CD4-positive, alpha-beta T cell treated with Interleukin-1 beta for 1 hour (primary cell): ENCODE measurements at regions not wholly inside any gene's neighbourhood (a gene's known extent, or its start where the extent isn't known, plus 50 kb on each side); places are given as distances from the start of the nearest gene placed in this dataset.
"Not testable (repeated sequence)": the region's sequence is repeated elsewhere in the genome, so short reads cannot be mapped to it uniquely, and the experiment has no call there.

ENCODE experiments used
- DNase-seq, 2 donors: peaks; one replicate each; pipeline ENCODE4 v3.0.0-alpha.2; 2020 to 2022

DNA sequence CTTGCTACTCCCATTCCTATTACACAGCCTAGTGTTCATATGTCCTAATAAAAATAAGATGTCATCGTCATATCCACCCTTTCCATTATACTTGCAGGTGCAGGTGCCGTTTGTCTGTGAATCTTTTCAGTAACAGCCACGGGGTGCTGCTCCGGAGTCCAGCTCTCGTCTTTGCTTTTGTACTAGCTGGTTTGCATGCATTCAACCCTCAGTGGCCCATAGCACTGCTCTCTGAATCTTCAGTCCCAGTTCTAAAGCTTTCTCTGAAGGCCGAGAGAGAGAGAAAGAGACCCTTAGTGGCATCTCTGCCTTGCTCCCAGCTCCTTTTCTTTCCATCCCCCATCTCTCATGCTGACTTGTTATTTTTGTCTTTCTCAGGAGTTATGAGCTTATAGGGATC is 468.5 kb downstream of the TMEM232 start:
- no peak for DNase-seq

DNA sequence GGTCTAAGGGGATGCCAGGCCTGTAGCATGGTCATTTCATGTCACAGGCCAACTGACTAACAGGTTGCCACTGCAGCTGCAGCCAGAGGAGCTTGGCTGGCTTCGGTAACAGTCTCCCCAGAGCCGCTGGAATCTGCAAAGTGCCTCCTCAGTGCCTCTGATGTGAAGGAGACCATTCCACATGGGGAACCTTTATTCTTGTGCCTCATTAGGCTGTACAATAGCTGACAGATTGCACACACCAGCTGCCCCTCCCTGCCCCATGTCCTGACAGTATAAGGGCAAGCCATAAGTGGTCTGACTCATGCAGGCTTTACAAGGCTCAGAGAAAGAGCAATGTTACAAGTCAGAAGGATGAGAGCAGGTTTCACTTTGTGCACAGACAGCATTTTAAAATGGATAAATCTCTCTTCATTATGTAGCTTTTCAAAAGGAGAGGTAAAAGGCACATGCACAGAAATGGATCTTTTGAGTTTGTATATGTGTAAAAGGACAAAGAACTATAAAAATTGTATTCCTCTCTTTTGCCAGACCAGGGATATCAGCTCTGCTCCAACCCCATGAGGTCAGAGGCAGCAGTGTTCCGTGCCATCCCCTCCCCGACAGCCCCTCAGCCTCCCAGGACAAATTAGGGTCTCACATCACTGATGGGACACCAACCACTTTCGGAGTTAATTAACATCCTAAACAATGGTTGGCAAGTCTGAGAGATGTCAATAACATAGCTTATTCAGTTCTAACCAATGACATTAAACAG is 467.8 kb downstream of the TMEM232 start:
- DNase-seq, result no peak

DNA sequence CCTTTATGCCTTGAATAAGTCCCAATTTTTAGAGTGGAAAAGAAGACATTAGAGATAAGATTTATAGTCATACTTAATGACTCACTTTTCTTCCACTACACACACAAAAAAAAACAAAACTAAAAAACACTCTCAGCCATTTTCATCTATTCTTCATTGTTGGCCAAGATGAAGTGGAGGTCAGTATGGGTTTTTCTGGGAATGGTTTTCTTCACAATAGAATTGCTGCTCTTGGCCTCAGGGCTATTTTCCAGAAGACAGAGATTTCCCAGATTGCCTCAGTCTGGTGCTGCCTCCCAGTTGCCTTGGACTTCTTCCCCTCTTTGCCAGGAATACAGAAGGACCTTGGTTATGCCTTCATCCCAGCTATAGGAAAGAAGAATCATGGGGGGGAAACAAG is 463.7 kb downstream of the TMEM232 start:
- no peak for DNase-seq

DNA sequence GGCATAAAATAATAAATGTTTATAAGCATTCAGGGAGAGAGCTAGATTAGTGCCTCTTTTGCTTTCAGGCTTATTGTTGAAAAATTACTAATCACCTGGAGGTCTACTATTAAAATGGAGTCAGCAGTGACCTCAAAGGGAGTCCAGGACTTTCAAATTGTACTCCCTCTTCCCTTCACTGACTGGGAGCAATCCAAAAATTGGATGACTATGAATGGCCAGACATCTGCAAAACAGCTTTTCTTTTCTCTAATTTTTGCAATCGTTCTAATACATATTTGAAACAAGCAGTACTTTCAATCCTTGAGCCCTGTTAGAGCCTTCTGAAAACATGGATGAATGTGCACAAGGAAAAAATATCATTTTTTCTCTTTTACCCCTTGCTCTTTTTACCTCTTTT is 461.8 kb downstream of the TMEM232 start:
- DNase-seq, result no peak

DNA sequence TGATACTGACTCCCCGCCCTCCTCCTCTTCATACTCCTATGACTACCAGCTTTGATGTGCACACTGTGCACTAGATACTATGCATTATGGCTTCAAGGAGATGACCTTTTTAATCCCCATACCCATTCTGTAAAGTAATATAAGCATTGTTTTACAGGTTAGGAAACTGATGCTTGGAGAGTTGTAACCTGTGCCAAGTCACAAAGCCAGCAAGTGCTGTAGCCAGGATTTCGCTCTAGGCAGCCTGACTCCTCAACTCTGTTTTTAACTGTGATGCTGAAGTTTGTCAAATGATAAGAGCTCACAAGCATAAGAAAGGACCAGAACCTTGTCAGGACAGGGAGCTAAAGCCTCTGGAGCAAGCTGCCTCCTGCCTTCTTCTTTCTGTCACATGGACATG is 461.3 kb downstream of the TMEM232 start:
- DNase-seq, result no peak

DNA sequence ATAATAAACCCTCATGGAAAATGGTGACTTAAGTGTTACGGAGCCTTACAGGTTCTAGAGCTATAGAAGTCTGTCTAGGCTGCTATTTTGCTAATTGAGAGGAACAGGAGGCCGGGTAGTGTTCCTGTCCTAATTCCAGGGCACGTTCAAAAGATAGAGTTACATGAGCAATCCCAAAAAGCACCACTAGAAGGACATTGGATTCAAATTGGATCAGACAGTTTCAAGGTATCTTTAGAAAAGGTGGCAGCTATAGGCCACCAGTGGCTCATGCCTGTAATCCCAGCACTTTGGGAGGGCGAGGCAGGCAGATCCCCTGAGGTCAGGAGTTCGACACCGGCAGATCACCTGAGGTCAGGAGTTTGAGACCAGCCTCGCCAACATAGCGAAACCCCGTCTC is 458.8 kb downstream of the TMEM232 start:
- DNase-seq, result no peak

DNA sequence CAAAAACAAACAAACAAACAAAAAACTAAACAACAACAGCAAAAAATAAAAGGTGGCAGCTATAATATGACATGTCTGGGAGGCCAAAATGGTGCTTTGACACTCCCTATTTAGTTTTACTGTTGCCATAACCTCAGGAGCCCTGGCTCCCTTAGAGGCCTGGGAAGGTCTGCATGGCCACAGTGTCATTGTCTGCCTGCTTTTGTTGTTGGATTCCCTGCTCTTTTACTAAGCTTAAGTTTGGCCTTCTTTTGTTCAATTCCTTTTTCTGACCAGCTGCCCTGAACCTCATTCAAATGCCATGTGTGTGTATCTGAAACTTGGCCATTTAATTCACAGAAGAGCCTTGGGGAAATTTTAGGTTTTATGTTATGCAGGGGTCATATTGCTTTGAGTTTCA is 458.2 kb downstream of the TMEM232 start:
- DNase-seq, result no peak

DNA sequence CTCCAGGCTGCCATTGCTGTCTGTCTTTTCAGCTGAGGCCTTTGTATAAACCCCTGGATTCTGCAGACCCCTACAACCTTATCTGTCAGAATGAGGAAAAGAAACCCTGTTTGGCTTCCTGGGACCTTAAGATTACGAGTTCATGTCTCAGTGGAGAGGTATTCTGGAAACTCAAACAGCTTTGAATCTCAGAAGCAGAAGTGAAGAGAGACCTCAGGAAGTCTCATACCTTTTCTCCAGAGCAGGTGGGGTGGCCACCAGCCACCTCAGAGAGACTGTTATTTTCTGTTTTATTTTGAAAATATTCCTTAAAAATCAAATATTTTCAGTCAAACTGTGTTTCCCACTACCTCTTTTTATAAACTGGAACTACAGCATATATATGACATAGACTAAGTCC is 457.5 kb downstream of the TMEM232 start:
- DNase-seq, result no peak

DNA sequence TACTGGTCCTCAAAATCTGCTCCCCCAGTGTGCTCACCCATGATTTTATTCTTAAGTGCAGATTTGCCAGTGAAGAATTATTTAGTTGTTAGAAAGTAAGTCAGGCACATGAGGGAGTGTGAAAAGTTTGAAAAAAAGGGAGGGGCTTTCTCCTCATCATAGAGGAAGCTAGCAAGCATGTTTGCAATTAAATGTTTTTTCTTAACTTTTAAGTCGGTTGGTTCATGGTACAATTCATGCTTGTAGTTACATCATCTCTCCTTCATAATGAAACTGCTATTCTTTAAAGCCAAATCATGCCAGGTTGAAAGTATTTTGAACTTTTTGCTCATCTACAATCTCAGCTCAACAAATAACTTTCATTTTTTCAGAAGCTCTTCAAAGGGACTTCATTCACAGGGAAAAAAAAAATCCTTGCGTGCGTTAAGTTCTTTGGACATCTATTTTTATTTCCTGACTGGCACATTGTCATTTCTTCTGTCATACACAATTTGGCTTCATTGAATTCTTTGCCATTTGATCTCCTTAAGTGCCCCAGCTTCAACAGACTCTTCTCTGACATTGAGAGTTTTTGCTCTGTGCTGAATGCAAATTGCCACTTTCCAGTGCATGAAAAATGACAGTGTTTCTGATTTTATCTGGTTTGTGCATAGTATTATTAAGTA is 456.9 kb downstream of the TMEM232 start:
- DNase-seq, result no peak

DNA sequence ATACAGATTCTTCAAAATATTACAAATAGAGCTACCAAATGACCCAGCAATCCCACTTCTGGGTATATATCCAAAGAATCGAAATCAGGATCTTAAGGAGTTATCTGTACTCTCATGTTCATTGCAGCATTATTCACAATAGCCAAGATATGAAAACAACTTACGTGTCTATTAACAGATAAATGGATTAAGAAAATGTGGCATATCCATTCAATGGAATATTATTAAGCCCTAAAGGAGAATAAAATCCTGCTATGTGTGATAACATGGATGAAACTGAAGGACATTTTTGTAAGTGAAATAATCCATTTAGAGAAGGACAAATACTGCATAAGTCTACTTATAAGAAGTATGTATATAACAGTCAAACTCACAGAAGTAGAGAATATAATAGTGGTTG is 450.6 kb downstream of the TMEM232 start:
- DNase-seq, result no peak

DNA sequence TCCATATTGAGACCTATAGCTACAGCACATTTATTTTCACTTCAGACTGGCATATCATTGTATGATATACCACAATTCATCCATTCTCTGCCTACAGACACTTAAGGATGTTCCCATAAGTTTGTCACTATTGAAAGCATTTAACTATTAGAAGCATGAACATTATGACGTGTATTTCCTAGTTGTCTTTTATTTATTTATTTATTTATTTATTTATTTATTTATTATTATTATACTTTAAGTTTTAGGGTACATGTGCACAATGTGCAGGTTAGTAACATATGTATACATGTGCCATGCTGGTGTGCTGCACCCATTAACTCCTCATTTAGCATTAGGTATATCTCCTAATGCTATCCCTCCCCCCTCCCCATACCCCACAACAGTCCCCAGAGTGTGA is 448.0 kb downstream of the TMEM232 start:
- DNase-seq, result not testable (repeated sequence)

DNA sequence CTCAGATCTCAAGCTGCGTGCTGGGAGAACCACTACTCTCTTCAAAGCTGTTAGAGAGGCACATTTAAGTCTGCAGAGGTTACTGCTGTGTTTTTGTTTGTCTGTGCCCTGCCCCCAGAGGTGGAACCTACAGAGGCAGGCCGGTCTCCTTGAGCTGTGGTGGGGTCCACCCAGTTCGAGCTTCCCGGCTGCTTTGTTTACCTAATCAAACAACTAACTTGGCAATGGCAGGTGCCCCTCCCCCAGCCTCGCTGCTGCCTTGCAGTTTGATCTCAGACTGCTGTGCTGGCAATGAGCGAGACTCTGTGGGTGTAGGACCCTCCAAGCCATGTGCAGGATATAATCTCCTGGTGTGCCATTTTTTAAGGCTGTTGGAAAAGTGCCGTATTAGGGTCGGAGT is 442.4 kb downstream of the TMEM232 start:
- DNase-seq, result not testable (repeated sequence)

DNA sequence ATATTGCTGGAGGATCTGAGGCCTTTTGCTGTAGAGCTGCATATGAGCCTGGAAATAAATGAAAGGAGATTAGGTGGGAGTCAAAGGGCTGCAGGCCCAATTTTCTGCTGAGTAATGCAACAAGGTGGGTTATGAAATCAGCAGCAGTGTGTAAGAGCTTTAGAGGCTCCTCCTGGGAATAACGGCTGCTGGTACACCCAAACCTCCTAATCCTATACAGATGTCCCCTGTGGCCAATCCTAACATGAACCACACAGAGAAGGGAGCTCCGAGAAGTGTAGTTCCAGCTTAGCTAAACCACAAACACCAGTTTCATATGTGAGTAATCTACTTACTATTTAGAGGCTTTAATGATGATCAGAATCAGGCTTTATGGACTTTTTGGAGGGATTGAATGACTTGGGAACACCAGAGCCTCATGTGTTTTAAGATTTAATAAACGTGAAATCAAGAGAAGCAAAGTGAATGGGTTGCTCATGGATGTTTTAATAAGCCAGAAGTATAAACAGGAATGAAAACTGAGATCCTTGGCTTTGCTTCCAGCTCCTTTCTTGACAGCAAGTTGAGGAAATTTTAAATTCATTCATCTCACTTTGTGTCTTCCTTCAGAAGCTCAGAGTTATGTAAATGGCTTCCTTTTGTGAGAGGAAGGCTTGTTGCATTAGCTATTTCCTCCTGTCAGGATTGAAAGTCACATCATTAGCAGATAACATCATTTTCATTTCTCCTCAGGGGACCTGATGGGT is 437.5 kb downstream of the TMEM232 start:
- DNase-seq, result no peak

DNA sequence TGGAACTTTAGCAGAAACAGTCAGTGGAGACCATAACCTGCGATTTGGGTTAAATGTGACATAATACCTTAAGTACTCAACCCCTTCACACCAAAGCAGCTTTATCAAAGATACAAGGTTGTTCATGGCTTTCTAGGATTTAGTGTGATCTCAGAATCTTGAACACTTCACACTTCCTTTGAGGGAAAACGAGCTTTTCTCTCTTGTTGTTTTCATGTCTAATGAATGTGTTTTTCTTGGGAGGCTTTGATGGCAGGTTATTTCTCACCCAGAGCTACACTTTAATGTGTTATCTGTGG is 437.0 kb downstream of the TMEM232 start:
- DNase-seq, result no peak

DNA sequence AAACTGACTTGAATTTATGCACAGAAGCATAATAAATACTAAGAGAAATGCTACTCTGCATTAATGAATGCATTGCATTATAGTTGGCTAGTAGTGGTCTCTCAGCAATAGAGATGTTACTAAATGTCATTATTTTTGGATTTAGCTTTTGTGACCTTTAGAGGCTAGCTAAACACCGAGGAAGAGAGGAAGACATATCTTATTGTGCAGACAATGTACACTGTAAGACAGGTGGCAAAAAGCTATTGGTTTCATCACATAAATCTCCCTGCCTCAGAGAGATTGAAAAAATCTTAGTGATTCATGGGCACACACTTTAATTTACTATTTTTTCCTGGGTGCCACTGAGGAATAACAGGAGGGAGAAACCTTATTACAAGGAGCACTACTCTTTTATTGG is 435.9 kb downstream of the TMEM232 start:
- no peak for DNase-seq

DNA sequence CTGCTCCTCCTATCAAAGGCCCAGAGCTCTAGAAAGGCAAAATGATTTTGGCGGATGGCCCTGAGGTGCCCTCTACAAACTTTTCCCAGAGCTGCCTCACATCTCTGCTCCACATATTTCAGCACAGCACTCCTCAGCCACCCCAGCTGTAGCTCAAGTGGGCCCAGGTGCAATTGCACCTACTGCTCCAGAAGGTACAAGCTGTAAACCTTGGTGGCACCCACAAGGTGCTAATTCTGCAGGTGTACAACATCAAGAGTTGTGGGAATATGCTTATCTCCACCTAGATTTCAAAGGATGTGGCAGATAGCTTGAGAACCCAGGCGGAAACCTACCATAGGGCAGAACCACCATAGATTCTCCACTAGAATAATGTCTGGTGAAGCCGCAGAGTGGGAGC is 432.2 kb downstream of the TMEM232 start:
- no peak for DNase-seq

DNA sequence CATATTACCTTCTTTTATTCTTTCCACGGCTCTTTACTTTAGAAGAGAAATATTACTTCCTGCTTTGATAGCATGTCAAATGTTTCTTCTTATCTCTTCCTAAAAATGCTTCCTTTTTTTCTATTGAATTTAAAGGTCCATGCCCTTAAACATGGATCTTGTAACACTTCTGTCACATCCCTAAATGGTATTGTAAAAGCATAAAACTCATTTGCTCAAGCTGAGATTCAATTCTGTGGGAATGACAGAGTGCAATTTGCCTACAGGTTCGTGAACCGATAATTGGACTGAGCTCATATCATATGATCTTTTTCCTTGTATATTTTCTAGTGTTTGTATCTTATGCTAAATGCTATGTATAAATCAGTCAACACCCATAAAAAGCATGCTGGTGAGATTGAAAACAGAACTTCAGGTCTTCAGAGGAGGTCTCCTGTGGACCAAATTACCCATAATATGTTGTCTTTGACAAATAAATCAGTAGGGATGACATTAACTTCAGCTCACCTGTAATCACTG is 429.3 kb downstream of the TMEM232 start:
- DNase-seq, result no peak

DNA sequence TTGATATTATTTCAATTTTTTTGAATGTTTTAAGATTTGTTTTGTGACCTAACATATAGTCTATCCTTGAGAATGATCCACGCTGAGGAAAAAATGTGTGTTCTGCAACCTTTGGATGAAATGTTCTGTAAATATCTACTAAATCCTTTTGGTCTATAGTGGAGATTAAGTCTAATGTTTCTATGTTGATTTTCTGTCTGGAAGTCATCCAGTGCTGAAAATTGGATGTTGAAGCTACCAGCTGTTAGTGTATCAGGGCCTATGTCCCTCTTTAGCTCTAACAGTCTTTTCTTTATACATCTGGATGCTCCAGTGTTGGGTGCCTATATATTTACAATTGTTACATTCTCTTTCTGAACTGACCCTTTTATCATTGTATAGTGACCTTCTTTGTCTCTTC is 422.3 kb downstream of the TMEM232 start:
- no peak for DNase-seq

DNA sequence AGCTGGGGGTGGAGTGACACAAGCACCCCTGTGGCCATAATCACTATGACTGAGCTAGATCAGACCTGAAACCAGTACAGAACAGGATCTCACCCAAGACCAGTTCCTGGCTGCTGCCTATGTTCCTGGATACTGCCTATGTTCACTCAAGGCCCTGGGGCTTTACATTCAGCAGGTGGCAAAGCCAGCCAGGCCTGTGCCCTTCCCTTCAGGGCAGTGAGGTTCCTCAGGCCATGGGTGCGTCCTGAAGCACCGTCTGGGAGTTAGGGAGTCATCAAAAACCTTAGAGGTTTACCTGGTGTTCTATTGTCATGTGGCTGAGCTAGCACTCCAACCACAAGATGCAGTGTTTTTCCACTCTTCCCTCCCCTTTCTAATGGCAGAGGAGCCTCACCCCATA is 419.8 kb downstream of the TMEM232 start:
- no peak for DNase-seq

DNA sequence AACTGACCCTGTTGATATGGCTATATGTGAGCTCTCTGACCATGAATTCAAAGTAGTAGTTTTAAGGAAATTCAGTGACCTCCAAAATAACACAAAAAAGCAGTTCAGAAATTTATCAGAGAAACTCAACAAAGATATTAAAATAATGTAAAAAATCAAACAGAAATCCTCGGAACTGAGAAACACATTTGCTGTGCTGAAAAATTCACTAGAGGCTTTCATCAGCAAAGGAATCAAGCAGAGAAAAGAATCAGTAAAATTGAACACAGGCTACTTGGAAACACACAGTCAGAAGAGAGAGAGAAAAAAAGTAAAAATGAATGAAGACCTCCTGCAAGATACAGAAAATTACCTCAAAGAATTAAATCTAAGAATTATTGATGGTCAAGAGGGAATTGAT is 417.2 kb downstream of the TMEM232 start:
- DNase-seq, result no peak

DNA sequence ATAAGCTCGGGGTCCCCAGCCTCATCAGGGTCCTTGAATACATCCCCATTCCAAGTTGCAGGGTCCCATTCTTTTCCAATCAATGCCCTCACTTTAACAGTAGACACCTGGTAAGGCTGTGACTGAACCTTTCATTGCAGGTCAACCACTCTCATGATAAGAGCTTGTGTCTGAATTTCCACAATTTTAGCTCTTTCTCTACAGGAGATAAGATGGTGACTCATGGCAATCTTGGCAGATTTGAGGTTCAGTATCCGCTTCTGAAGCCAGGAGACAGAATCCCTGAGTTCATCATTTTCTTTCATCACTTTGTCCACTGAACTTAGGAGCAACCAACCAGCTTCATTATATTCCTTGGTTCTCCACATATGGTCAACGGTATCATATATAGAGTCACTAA is 409.9 kb downstream of the TMEM232 start:
- not testable (repeated sequence) for DNase-seq

DNA sequence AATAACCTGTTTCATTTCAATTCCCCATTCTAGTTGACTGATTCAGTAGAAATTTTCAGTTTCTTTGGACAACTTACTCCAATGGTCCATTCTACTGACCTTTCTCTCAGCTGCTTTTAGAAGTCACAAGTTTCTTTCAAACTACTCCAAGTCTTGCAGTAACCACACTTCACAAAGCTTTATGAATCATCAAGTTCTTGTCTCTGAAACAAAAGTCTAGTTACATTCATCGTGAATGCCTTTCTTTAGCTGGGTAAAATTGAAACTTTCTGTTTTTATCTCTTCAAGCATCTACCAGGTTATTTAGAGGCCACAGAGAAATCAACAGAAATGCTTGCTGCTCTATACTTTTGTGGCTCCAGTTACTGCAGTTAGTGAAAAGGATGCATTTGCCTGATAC is 405.4 kb downstream of the TMEM232 start:
- DNase-seq, result no peak

DNA sequence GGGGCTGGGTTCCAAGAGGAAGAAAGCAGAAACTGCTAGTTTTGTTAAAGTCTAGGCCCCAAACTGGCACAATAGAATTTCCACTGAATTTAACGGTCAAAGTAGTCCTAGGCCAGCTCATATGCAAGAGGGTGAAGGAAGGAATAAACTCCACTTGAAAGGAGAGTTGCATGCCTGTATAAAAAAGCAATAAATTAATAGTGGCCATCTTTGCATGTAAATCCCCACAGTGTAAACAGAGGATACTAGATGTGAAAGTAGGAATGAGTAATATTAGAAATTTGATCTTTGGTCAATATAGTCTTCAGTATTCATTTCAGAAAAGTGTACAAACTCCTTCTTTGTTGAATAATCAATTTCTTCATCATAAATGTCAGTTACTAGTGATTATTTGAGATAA is 403.1 kb downstream of the TMEM232 start:
- no peak for DNase-seq

DNA sequence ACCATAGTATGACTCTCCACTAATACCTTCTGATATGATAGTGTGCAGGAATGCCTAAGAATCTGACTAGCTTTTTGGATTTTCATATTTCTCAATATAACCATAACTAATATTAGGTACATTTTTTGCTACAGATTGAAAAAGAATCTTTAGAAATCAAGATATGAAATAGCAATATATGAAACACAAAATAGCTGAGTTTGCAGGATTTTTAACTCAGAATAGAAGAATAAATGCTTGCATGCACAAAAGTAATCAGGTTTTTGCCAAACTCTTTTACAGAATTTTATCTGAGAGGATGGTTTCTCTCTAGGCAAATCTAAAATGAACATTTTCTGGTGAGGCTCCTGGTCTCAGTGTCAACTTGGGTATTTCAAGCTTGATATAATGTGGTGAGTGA is 402.6 kb downstream of the TMEM232 start:
- no peak for DNase-seq
